ENCODE measurements at regions not wholly inside any gene's neighbourhood (a gene's known extent, or its start where the extent isn't known, plus 50 kb on each side); places are given as distances from the start of the nearest gene placed in this dataset.

DNA sequence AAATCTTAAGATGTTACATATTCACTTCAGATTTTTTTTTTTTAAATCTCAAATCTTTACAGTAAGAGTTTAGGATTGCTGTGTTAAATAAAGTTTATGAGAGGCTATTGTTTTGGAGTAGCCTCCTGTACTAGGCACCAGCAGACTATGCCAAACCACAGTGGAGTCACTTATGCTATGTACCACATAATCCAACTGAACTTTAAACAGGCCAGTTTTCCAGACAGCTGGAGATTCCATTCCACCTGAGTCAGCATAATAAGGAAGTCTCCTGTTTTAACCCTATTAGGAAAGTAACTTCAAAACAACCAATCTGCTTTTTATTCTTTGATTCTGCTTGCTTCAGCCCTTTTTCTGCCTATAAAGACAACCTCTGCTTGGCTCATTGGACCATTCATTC lies 205.2 kb downstream of the CSNK1G3 start:
- TF ChIP-seq POLR2A (IDR thresholded peaks at IDR 0.05) (no peak), POLR2AphosphoS5 (IDR thresholded peaks at IDR 0.05) (no peak)
- TF ChIP-seq, protein P1, sequence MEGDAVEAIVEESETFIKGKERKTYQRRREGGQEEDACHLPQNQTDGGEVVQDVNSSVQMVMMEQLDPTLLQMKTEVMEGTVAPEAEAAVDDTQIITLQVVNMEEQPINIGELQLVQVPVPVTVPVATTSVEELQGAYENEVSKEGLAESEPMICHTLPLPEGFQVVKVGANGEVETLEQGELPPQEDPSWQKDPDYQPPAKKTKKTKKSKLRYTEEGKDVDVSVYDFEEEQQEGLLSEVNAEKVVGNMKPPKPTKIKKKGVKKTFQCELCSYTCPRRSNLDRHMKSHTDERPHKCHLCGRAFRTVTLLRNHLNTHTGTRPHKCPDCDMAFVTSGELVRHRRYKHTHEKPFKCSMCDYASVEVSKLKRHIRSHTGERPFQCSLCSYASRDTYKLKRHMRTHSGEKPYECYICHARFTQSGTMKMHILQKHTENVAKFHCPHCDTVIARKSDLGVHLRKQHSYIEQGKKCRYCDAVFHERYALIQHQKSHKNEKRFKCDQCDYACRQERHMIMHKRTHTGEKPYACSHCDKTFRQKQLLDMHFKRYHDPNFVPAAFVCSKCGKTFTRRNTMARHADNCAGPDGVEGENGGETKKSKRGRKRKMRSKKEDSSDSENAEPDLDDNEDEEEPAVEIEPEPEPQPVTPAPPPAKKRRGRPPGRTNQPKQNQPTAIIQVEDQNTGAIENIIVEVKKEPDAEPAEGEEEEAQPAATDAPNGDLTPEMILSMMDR (IDR thresholded peaks at IDR 0.05 in 8 of 11, conservative IDR thresholded peaks at IDR 0.05 in 3 of 11) = no peak

Measured in spleen (tissue), 7 donors.